BE2C (cell line): ENCODE measurements at regions not wholly inside any gene's neighbourhood (a gene's known extent, or its start where the extent isn't known, plus 50 kb on each side); places are given as distances from the start of the nearest gene placed in this dataset.

Source experiments
- DNase-seq: peaks from one replicate; pipeline ENCODE4 v3.0.0-alpha.2; 2020
- H3K27me3 ChIP-seq: fragments of 250-450 bp; sonication (Bioruptor Pico); 2 replicates; pipeline ENCODE4 v1.5.1; 2020; ENCODE audit warnings: mild to moderate bottlenecking
- H3K36me3 ChIP-seq: fragments of 250-450 bp; sonication (Bioruptor Pico); 2 replicates; pipeline ENCODE4 v1.5.1; 2020; ENCODE audit warnings: mild to moderate bottlenecking
- H3K4me1 ChIP-seq: fragments of 250-450 bp; sonication (Bioruptor Pico); 2 replicates; pipeline ENCODE4 v1.5.1; 2020
- H3K4me3 ChIP-seq: 2 replicates; pipeline ENCODE4 v1.5.1; 2011; ENCODE audit warnings: low read depth, low read length
- H3K9me3 ChIP-seq: fragments of 250-450 bp; sonication (Bioruptor Pico); 2 replicates; pipeline ENCODE4 v1.5.1; 2020
- TF ChIP-seq, protein P1 (sequence below): IDR thresholded peaks from 2 replicates; pipeline ENCODE4 v1.5.1; 2012; ENCODE audit warnings: mild to moderate bottlenecking, low read depth, low read length

DNA sequence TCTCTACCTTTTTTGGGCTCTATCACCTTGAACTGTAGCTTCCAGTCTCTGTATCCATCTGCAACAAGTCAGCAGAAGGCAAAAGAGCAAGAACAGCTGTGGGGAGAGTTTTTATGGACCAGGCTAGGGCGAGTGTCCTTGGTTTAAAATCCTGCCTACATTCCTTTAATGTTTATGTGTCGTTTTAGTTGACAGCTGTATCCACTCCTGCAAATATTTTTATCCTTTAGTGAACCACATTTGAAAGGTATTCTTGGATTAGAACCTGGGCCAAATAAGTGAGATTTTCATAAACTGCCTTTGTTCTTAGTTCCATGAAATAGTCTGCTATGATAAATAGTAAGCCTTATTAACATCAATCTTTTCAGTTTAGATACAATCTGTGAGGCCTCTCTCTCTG is 712.2 kb downstream of the ETS1 start:
- Histone ChIP-seq H3K4me1 (no peaks in the 10 kb centered on the region), H3K36me3 (no peaks in the 10 kb centered on the region), H3K27me3 (no peaks in the 10 kb centered on the region), H3K4me3 (no peak overlapping the region), H3K9me3 (no peaks in the 10 kb centered on the region)
- TF ChIP-seq, protein P1, sequence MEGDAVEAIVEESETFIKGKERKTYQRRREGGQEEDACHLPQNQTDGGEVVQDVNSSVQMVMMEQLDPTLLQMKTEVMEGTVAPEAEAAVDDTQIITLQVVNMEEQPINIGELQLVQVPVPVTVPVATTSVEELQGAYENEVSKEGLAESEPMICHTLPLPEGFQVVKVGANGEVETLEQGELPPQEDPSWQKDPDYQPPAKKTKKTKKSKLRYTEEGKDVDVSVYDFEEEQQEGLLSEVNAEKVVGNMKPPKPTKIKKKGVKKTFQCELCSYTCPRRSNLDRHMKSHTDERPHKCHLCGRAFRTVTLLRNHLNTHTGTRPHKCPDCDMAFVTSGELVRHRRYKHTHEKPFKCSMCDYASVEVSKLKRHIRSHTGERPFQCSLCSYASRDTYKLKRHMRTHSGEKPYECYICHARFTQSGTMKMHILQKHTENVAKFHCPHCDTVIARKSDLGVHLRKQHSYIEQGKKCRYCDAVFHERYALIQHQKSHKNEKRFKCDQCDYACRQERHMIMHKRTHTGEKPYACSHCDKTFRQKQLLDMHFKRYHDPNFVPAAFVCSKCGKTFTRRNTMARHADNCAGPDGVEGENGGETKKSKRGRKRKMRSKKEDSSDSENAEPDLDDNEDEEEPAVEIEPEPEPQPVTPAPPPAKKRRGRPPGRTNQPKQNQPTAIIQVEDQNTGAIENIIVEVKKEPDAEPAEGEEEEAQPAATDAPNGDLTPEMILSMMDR = no peak
- no peak for DNase-seq

GRCh38 chr11:127873478-127873877 is 713.9 kb downstream of the ETS1 start:
- no peaks in the 10 kb centered on the region for H3K4me1 ChIP-seq
- H3K9me3 ChIP-seq = no peaks in the 10 kb centered on the region
- no peak overlapping the region for H3K4me3 ChIP-seq
- no peak for DNase-seq
- H3K36me3 ChIP-seq = no peaks in the 10 kb centered on the region
- H3K27me3 ChIP-seq = no peaks in the 10 kb centered on the region
- TF ChIP-seq, protein P1 = no peak

GRCh38 chr11:127866109-127866508 is 721.2 kb downstream of the ETS1 start:
- TF ChIP-seq, protein P1 = no peak
- Histone ChIP-seq H3K36me3 (no peaks in the 10 kb centered on the region), H3K4me1 (no peaks in the 10 kb centered on the region), H3K4me3 (no peak overlapping the region), H3K9me3 (no peaks in the 10 kb centered on the region), H3K27me3 (no peaks in the 10 kb centered on the region)
- no peak for DNase-seq

DNA sequence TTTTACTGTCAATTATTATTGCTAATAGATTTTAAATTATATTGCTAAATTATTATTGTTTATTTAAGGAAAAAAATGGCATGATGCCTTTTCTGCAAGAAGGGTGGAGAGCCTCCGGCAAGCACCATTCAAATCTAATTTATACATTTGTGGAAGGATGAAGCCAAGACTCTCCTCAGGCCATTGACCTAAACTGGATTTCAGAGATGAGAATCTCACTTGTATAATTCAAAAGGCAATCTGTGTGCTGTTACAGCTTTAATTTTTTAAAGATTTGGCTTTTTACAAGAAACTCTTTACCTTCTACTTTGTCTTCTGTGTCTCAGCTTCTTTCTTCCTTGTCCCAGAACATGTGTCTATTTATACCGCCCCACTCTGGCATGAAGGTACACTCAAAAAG is 722.5 kb downstream of the ETS1 start:
- no peak overlapping the region for H3K4me3 ChIP-seq

GRCh38 chr11:127862406-127862805 is 725.0 kb downstream of the ETS1 start:
- Histone ChIP-seq H3K4me1 (no peaks in the 10 kb centered on the region), H3K36me3 (no peaks in the 10 kb centered on the region), H3K27me3 (no peaks in the 10 kb centered on the region), H3K9me3 (no peaks in the 10 kb centered on the region), H3K4me3 (no peak overlapping the region)
- DNase-seq = no peak
- TF ChIP-seq, protein P1 = no peak

More for the DNA sequence above, 722.5 kb downstream of the ETS1 start:
- no peaks in the 10 kb centered on the region for H3K4me1 ChIP-seq
- H3K36me3 ChIP-seq = no peaks in the 10 kb centered on the region
- H3K9me3 ChIP-seq = no peaks in the 10 kb centered on the region
- no peaks in the 10 kb centered on the region for H3K27me3 ChIP-seq
- no peak for DNase-seq
- TF ChIP-seq, protein P1 = no peak

GRCh38 chr11:127859941-127860354 is 727.4 kb downstream of the ETS1 start:
- Histone ChIP-seq H3K4me1 (no peaks in the 10 kb centered on the region), H3K9me3 (no peaks in the 10 kb centered on the region), H3K36me3 (no peaks in the 10 kb centered on the region), H3K27me3 (no peaks in the 10 kb centered on the region), H3K4me3 (no peak overlapping the region)
- TF ChIP-seq, protein P1 = no peak
- no peak for DNase-seq
